ENCODE measurements at regions not wholly inside any gene's neighbourhood (a gene's known extent, or its start where the extent isn't known, plus 50 kb on each side); places are given as distances from the start of the nearest gene placed in this dataset.

- peak in 1 of 5 experiments; percentile 29 for DNase-seq
Observed at GRCh38 chr9:31790720-31791119, 593.7 kb upstream of the ACO1 start.

GRCh38 chr9:31799953-31800609 lies 584.4 kb upstream of the ACO1 start:
- DNase-seq = peak in 1 of 5 experiments; percentile 28

- no peak for DNase-seq
Observed at GRCh38 chr9:31807574-31808256, 576.7 kb upstream of the ACO1 start.

- DNase-seq = no peak
Observed at GRCh38 chr9:31808766-31809165, 575.7 kb upstream of the ACO1 start.

- DNase-seq = no peak
Observed at GRCh38 chr9:31820426-31820825, 564.0 kb upstream of the ACO1 start.

GRCh38 chr9:31821583-31821982 lies 562.9 kb upstream of the ACO1 start:
- no peak for DNase-seq

- no peak for DNase-seq
Observed at GRCh38 chr9:31823365-31823764, 561.1 kb upstream of the ACO1 start.

- DNase-seq = no peak
Observed at GRCh38 chr9:31824860-31825259, 559.6 kb upstream of the ACO1 start.

GRCh38 chr9:31837211-31837610 lies 547.2 kb upstream of the ACO1 start:
- DNase-seq = no peak

- DNase-seq = peak in 1 of 5 experiments; percentile 8
Observed at GRCh38 chr9:31839273-31839672, 545.2 kb upstream of the ACO1 start.

GRCh38 chr9:31840702-31841101 lies 543.7 kb upstream of the ACO1 start:
- DNase-seq = no peak

- DNase-seq = no peak
Observed at GRCh38 chr9:31847963-31848362, 536.5 kb upstream of the ACO1 start.

- DNase-seq = no peak
Observed at GRCh38 chr9:31848505-31849285, 535.7 kb upstream of the ACO1 start.

GRCh38 chr9:31854187-31854586 lies 530.3 kb upstream of the ACO1 start:
- DNase-seq = no peak

GRCh38 chr9:31868830-31869229 lies 515.6 kb upstream of the ACO1 start:
- DNase-seq = no peak

GRCh38 chr9:31870276-31870675 lies 514.2 kb upstream of the ACO1 start:
- no peak for DNase-seq

- no peak for DNase-seq
Observed at GRCh38 chr9:31873722-31874121, 510.7 kb upstream of the ACO1 start.

GRCh38 chr9:31894008-31894407 lies 490.4 kb upstream of the ACO1 start:
- DNase-seq = no peak

- DNase-seq = peak in 1 of 5 experiments; percentile 9
Observed at GRCh38 chr9:31908158-31908890, 476.1 kb upstream of the ACO1 start.

GRCh38 chr9:31908891-31909480 lies 475.5 kb upstream of the ACO1 start:
- no peak for DNase-seq

- no peak for DNase-seq
Observed at GRCh38 chr9:31912636-31913035, 471.8 kb upstream of the ACO1 start.

- no peak for DNase-seq
Observed at GRCh38 chr9:31916591-31917241, 467.7 kb upstream of the ACO1 start.

Measured in T-helper 2 cell (primary cell).